HEK293 (cell line): ENCODE measurements at regions not wholly inside any gene's neighbourhood (a gene's known extent, or its start where the extent isn't known, plus 50 kb on each side); places are given as distances from the start of the nearest gene placed in this dataset.

Experiments
- CTCF ChIP-seq: fragments of 450-650 bp; formaldehyde crosslinking; IDR thresholded peaks from 2 replicates; pipeline ENCODE4 v1.5.1; 2016; ENCODE audit warnings: missing biosample characterization, missing genetic modification characterization
- EGR2 ChIP-seq: fragments of 450-650 bp; formaldehyde crosslinking; IDR thresholded peaks from 2 replicates; pipeline ENCODE4 v1.5.1; 2016; ENCODE audit warnings: low read depth, missing biosample characterization, missing genetic modification characterization
- HOXC10 ChIP-seq: sonication (generic); formaldehyde crosslinking; IDR thresholded peaks from 2 replicates; pipeline ENCODE4 v1.8.1; 2023; ENCODE audit warnings: mild to moderate bottlenecking, missing genetic modification reagents
- KLF9 ChIP-seq: fragments of 450-650 bp; formaldehyde crosslinking; IDR thresholded peaks from 2 replicates; pipeline ENCODE4 v1.5.1; 2016; ENCODE audit warnings: missing biosample characterization, missing genetic modification characterization, low read depth
- PRDM1 ChIP-seq: fragments of 450-650 bp; formaldehyde crosslinking; IDR thresholded peaks from 2 replicates; pipeline ENCODE4; 2016; ENCODE audit warnings: missing biosample characterization, missing genetic modification characterization
- YY1 ChIP-seq: fragments of 450-650 bp; formaldehyde crosslinking; IDR thresholded peaks from 2 replicates; pipeline ENCODE4 v1.5.1; 2018; ENCODE audit warnings: missing biosample characterization, missing genetic modification characterization

- no peak for TF ChIP-seq CTCF (tag by site-specific recombination)
- TF ChIP-seq HOXC10: no peak
- no peak for TF ChIP-seq KLF9 (tag by site-specific recombination)
- no peak for TF ChIP-seq YY1 (tag by site-specific recombination)
- no peak for TF ChIP-seq EGR2 (tag by site-specific recombination)
- no peak for TF ChIP-seq PRDM1 (tag by site-specific recombination)
Observed at GRCh38 chr5:84623019-84623418, 238.3 kb upstream of the EDIL3 start.
